ENCODE measurements at regions not wholly inside any gene's neighbourhood (a gene's known extent, or its start where the extent isn't known, plus 50 kb on each side); places are given as distances from the start of the nearest gene placed in this dataset.
"Not testable (repeated sequence)": the region's sequence is repeated elsewhere in the genome, so short reads cannot be mapped to it uniquely, and the experiment has no call there.

DNA sequence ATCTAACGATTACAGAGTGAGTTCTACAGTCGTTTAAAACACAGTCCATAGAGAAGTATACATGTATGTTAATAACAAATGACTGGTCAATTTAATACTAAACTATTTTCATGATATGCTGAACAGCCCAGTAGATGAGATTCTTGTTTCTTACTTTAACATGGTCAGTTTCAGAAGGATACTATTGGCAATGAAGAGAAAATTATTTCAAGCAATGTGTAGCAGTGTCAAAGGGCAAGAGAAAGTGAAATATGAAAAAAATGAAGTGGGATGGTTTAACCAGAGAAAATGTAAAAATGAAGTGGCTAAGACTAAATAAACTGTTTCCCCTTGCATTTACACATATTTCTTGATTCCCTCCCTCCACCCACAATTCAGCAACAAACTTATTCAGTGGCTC is 192.1 kb upstream of the TTC14 start:
- Mint-ChIP-seq H3K4me1 (peaks cover 2% of the 10 kb centered on the region), H3K4me3 (no peak overlapping the region), H3K9me3 (no peaks in the 10 kb centered on the region), H3K36me3 (no peaks in the 10 kb centered on the region), H3K27me3 (peaks cover 2% of the 10 kb centered on the region), H3K27ac (no peak overlapping the region)
- no peak for DNase-seq (ENCODE audit: low spot score in 2 of 2)
- ATAC-seq (ENCODE audit: low read depth) = no peak

DNA sequence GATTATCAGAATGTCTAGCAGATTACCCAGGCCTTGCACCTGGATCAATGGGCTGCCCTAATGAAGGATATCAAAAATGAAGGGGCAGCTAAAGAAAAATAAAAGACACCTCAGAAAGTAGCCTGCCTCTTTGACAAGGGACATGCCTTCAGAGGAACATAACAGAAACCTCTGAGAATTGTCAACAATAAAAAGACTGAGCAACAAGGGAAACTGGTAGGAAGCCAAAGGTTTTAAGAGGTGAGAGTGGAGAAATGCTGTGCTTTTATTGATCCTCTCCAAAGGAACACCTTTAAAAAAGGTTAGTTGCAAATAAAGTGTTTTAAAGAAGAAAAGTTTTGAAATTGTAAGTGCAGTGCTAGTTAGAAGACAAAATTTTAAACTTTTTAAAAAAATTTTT is 187.8 kb upstream of the TTC14 start:
- peaks cover 3% of the 10 kb centered on the region for H3K9me3 Mint-ChIP-seq
- H3K27me3 Mint-ChIP-seq = peaks cover 2% of the 10 kb centered on the region
- H3K4me1 Mint-ChIP-seq = no peaks in the 10 kb centered on the region
- no peak overlapping the region for H3K27ac Mint-ChIP-seq
- ATAC-seq (ENCODE audit: low read depth) (no peak), DNase-seq (ENCODE audit: low spot score in 2 of 2) (no peak)
- H3K36me3 Mint-ChIP-seq = no peaks in the 10 kb centered on the region
- no peak overlapping the region for H3K4me3 Mint-ChIP-seq

DNA sequence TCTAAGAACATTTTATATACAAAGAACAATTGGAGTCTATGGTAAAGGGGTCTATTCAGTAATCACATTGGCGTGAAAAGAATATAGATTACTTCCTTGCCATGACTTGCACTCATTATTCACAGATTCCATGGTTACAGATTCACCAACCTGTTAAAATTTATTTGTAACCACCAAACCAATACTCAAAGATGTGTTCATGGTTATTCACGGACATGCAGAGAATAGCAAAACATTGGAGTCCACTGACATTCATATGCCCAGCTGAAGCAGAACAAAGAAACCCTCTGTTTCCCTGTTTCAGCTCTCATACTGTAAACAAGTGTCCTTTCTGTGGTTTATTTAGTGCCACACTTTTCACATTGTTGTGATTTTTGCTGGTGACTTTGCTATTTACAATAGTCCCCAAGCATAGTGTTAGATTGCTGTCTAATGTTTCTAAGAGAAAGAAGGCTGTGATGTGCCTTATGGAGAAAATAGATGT is 185.8 kb upstream of the TTC14 start:
- Mint-ChIP-seq H3K4me1 (no peaks in the 10 kb centered on the region), H3K36me3 (no peaks in the 10 kb centered on the region), H3K4me3 (no peak overlapping the region), H3K27me3 (peaks cover 2% of the 10 kb centered on the region), H3K9me3 (peaks cover 4% of the 10 kb centered on the region), H3K27ac (no peak overlapping the region)
- ATAC-seq (ENCODE audit: low read depth) (no peak), DNase-seq (ENCODE audit: low spot score in 2 of 2) (no peak)

DNA sequence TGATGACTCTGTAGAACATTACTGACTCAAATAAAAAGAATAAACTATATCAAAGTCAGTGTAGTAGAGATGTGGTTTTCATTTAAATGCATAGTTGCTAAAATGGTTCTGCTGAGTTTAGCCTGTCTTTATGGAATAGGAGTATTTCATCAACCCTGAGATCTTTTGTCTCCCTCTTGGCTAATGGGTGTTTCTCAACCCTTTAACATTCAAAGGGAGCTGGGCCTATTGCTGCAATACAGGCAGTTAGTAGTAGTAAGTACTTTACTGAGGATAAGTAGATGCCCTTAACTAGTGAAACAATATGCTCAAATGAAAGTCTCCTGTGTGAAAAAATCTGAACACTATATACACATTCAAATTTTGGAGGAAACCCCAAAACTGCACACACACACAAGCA is 184.7 kb upstream of the TTC14 start:
- ATAC-seq (ENCODE audit: low read depth) = no peak
- no peaks in the 10 kb centered on the region for H3K4me1 Mint-ChIP-seq
- no peak overlapping the region for H3K4me3 Mint-ChIP-seq
- H3K36me3 Mint-ChIP-seq = no peaks in the 10 kb centered on the region
- no peak for DNase-seq (ENCODE audit: low spot score in 2 of 2)
- H3K27me3 Mint-ChIP-seq = no peaks in the 10 kb centered on the region
- H3K27ac Mint-ChIP-seq = no peak overlapping the region
- H3K9me3 Mint-ChIP-seq = peaks cover 4% of the 10 kb centered on the region

DNA sequence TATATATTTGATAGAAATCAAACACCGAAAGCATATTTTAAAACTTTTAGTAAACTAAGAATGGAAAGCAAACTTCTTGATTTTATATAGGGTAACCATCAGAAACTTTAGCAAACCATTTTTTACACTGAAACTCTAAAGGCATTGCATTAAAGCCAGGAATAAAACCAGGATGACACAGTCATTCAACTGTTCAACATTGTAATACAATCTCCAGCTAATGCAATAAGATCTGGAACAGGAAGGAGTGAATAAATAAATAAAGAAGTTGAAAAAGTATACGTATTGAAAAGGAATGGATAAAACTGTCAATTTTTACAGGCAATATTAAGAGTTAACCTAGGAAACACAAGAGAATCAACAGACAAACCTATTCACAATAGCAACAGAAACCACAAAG is 181.9 kb upstream of the TTC14 start:
- DNase-seq (ENCODE audit: low spot score in 2 of 2) (no peak), ATAC-seq (ENCODE audit: low read depth) (no peak)
- Mint-ChIP-seq H3K27me3 (no peaks in the 10 kb centered on the region), H3K4me1 (no peaks in the 10 kb centered on the region), H3K9me3 (peaks cover 4% of the 10 kb centered on the region), H3K27ac (no peak overlapping the region), H3K4me3 (no peak overlapping the region), H3K36me3 (no peaks in the 10 kb centered on the region)

DNA sequence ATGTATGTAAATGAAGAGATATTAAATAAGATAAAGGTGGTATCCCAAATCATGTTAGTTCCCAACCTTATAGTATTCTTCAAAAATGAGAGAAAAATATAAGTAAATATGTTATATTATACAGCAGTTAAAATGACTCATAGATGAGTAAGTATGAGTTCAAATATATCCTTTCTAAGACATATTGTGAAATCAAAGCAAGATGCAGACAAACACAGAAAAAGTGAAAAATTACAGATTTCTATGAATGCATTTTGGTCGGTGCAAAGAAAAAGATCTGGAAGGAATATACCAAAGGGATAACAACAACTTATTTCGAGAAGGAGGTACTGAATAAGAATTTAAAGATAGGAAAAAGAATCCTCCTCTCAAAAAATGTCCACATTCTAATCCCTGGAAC is 181.2 kb upstream of the TTC14 start:
- no peaks in the 10 kb centered on the region for H3K36me3 Mint-ChIP-seq
- no peak overlapping the region for H3K27ac Mint-ChIP-seq
- DNase-seq (ENCODE audit: low spot score in 2 of 2) = no peak
- H3K9me3 Mint-ChIP-seq = peaks cover 4% of the 10 kb centered on the region
- no peaks in the 10 kb centered on the region for H3K4me1 Mint-ChIP-seq
- no peaks in the 10 kb centered on the region for H3K27me3 Mint-ChIP-seq
- H3K4me3 Mint-ChIP-seq = no peak overlapping the region
- ATAC-seq (ENCODE audit: low read depth) = no peak

DNA sequence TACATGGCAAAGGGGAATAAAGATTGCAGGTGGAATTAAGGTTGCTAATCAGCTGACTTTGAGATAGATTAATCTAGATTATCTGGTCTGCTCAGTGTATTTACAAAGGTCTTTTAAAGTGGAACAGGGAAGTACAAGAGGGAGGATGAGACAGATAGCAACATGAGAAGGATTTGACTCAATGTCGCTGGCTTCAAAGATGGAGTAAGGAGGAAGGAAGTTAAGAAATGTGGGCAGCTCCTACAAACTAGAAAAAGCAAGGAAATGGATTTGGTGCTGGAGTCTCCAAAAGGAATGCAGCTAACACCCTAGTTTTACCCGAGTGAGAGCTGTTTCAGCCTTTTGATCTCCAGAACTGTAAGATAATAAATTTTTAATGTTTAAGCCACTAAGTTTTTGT is 180.7 kb upstream of the TTC14 start:
- H3K27me3 Mint-ChIP-seq = no peaks in the 10 kb centered on the region
- H3K4me3 Mint-ChIP-seq = no peak overlapping the region
- no peaks in the 10 kb centered on the region for H3K36me3 Mint-ChIP-seq
- no peak overlapping the region for H3K27ac Mint-ChIP-seq
- no peaks in the 10 kb centered on the region for H3K4me1 Mint-ChIP-seq
- DNase-seq (ENCODE audit: low spot score in 2 of 2) (no peak), ATAC-seq (ENCODE audit: low read depth) (no peak)
- peaks cover 4% of the 10 kb centered on the region for H3K9me3 Mint-ChIP-seq

DNA sequence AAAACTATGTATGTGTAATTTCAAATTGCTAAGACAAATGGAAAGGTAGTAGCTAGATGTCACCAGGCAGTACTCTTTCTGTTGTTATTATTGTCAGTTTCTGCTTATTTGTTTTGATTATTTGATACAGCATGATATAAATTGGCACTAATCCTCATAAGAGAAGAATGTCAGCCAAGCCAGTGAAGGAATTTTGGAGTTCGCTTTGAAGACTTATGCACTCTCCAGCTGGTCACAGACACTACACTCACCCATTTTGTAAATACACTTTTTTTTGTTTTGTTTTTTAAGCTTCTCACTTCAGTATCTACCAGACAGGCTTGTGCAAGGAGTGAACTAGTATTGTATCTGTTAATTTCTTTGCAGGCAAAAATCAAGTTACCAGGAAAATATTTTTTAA is 180.2 kb upstream of the TTC14 start:
- Mint-ChIP-seq H3K4me3 (no peak overlapping the region), H3K4me1 (no peaks in the 10 kb centered on the region), H3K27ac (no peak overlapping the region), H3K9me3 (peaks cover 6% of the 10 kb centered on the region), H3K36me3 (no peaks in the 10 kb centered on the region), H3K27me3 (no peaks in the 10 kb centered on the region)
- ATAC-seq (ENCODE audit: low read depth) = no peak
- DNase-seq (ENCODE audit: low spot score in 2 of 2) = no peak

DNA sequence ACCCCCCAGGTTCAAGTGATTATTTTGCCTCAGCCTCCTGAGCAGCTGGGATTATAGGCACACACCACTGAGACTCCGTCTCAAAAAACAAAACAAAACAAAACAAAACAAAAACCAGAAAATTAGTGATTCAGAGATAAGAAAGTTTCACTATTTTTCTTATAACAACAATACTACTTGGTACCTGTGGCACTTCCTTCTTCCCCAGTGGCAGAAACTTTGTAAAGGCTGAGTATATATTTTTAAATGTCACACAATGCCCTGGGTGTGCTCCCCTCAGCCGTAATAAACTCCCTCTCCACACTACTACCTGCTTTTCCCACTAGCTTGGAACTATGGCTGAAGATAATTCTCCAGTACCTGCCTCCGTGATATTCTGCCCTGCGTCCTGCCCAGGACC is 177.7 kb upstream of the TTC14 start:
- not testable (repeated sequence) for H3K36me3 Mint-ChIP-seq; H3K4me3 Mint-ChIP-seq; ATAC-seq (ENCODE audit: low read depth); H3K4me1 Mint-ChIP-seq; DNase-seq (ENCODE audit: low spot score in 2 of 2); H3K9me3 Mint-ChIP-seq; H3K27ac Mint-ChIP-seq; H3K27me3 Mint-ChIP-seq

DNA sequence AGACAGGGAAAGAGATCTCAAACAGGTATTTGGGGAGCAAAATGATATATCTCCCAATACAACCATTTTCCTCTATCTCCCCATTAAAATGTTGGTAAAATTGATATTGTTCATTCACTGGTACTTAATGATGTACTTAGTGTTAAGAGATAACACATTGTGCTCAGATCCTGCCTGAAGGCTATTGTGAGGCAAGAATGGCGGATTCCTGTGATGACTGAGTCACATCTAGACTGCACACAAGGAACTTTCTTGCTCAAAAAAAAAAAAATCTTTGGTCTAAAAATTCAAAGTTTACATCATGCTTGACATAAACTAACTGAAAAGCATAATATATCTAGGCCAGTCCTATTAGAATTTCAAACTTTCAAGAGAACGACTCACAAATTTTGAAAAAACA is 171.1 kb upstream of the TTC14 start:
- H3K36me3 Mint-ChIP-seq = no peaks in the 10 kb centered on the region
- peaks cover 2% of the 10 kb centered on the region for H3K9me3 Mint-ChIP-seq
- ATAC-seq (ENCODE audit: low read depth) = no peak
- no peaks in the 10 kb centered on the region for H3K27me3 Mint-ChIP-seq
- H3K4me3 Mint-ChIP-seq = no peak overlapping the region
- DNase-seq (ENCODE audit: low spot score in 2 of 2) = no peak
- no peaks in the 10 kb centered on the region for H3K4me1 Mint-ChIP-seq
- no peak overlapping the region for H3K27ac Mint-ChIP-seq

DNA sequence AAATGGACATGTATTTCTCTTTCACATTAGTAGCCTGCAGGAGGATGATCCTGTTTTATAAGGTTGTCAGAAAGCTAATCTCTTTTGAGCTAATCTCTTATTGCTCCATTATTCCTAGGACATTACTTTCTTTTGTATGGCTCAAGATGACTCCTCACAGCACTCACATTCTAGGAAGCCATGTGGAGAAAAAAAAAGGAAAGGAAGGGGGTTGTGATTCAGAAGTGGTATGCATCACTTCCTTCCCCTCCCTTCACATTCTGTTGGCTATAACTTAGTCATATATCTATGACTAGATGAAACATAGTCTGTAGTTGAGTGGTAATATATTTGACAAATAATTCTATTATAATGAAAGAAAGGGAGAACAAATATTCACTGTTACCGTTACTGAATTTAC is 168.8 kb upstream of the TTC14 start:
- DNase-seq (ENCODE audit: low spot score in 2 of 2) (no peak), ATAC-seq (ENCODE audit: low read depth) (no peak)
- Mint-ChIP-seq H3K9me3 (no peaks in the 10 kb centered on the region), H3K4me1 (no peaks in the 10 kb centered on the region), H3K36me3 (no peaks in the 10 kb centered on the region), H3K27me3 (no peaks in the 10 kb centered on the region), H3K27ac (no peak overlapping the region), H3K4me3 (no peak overlapping the region)

DNA sequence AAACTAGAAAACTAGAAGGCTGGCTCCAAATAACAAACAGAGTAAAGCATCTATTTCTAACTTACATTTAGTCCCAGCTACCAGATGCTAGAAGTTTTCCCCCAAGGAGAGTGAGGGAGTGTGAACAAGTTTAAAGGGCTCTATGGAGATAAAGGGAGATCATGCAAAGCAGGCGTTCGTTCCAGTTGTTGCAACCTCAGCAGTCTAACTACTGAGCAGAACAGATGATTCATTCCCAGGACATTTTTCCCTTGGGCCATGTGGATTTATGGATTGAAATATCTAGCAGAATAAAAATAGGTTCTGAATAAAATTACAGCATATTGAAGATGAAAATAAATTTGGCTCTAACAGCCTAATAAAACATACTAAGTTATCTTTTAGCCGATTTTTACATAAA is 154.8 kb upstream of the TTC14 start:
- Mint-ChIP-seq H3K27me3 (no peaks in the 10 kb centered on the region), H3K9me3 (peaks cover 6% of the 10 kb centered on the region)
- no peak for ATAC-seq (ENCODE audit: low read depth)

DNA sequence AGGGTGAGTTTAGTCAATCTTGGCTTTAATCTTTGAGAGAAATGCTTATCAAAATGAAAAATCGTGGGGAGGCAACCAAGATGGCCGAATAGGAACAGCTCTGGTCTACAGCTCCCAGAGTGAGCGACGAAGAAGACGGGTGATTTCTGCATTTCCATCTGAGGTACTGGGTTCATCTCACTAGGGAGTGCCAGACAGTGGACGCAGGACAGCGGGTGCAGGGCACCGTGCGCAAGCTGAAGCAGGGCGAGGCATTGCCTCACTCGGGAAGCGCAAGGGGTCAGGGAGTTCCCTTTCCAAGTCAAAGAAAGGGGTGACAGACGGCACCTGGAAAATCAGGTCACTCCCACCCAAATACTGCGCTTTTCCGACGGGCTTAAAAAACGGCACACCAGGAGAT is 153.6 kb upstream of the TTC14 start:
- not testable (repeated sequence) for ATAC-seq (ENCODE audit: low read depth); H3K9me3 Mint-ChIP-seq; H3K27ac Mint-ChIP-seq

More for the DNA sequence above, 154.8 kb upstream of the TTC14 start:
- no peak for DNase-seq (ENCODE audit: low spot score in 2 of 2)
- Mint-ChIP-seq H3K27ac (no peak overlapping the region), H3K4me1 (no peaks in the 10 kb centered on the region), H3K36me3 (no peaks in the 10 kb centered on the region), H3K4me3 (no peak overlapping the region)

DNA sequence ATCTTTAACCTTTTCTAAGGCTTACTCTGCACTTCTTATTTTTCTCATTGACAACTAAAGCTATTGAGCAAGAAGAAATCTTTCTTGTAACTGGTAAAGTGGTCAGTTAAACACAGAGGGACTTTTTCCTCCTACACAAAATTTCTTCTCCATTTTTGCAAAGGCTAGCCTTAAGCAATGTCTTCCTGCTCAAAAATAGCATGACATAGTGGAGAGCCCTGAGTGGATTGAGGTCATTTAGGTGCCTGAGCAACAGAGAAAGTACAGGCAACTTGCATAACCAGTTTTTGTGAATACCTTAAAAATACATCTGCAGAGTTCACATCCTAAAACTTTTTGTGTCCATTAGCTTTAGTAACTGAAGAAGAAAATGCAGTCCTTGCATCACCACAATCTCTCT is 144.7 kb upstream of the TTC14 start:
- Mint-ChIP-seq H3K9me3 (no peaks in the 10 kb centered on the region), H3K4me1 (no peaks in the 10 kb centered on the region), H3K36me3 (no peaks in the 10 kb centered on the region), H3K27ac (no peak overlapping the region), H3K4me3 (no peak overlapping the region), H3K27me3 (no peaks in the 10 kb centered on the region)
- no peak for ATAC-seq (ENCODE audit: low read depth)
- DNase-seq (ENCODE audit: low spot score in 2 of 2) = no peak

More for the DNA sequence above, 153.6 kb upstream of the TTC14 start:
- H3K4me1 Mint-ChIP-seq; H3K27me3 Mint-ChIP-seq; DNase-seq (ENCODE audit: low spot score in 2 of 2); H3K4me3 Mint-ChIP-seq; H3K36me3 Mint-ChIP-seq: not testable (repeated sequence)

DNA sequence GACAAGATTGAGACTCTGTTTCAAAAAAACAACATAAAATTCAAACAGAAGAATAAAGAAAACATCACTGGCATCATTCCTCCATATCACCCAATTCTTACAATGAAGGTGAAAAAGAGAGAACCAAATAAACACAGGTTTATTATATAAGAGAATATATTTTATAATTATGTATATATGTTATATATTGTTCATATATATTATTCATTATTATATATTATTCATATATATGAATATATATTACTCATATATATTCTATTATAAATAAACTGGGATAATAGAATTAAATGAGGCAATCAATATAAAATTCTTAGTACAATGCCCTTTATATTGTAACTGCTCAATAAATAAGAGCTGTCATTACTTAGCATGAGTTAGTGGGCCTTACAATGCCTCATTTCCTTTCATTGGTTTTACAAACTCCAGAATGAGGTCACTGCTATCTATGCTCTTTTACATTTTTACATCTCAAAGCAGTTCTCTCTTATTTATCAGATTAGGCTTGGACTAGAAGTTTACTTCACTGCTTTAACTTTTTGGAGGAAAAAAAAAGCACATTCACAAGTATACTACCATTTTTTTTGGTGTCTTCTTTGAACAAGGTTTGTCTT is 135.5 kb upstream of the TTC14 start:
- H3K27me3 Mint-ChIP-seq = no peaks in the 10 kb centered on the region
- no peaks in the 10 kb centered on the region for H3K4me1 Mint-ChIP-seq
- H3K36me3 Mint-ChIP-seq = no peaks in the 10 kb centered on the region
- H3K27ac Mint-ChIP-seq = no peak overlapping the region
- H3K4me3 Mint-ChIP-seq = no peak overlapping the region
- no peak for ATAC-seq (ENCODE audit: low read depth)
- DNase-seq (ENCODE audit: low spot score in 2 of 2) = no peak
- H3K9me3 Mint-ChIP-seq = no peaks in the 10 kb centered on the region

Data from memory B cell (primary cell).